ENCODE measurements at regions not wholly inside any gene's neighbourhood (a gene's known extent, or its start where the extent isn't known, plus 50 kb on each side); places are given as distances from the start of the nearest gene placed in this dataset.

- no peaks in the 10 kb centered on the region for H3K9me3 ChIP-seq
- ChIA-PET CTCF (no interaction called here), POLR2A (no interaction called here)
- no peak overlapping the region for H3K4me3 Mint-ChIP-seq (ENCODE audit: unreplicated experiment)
- no peak overlapping the region for H3K27ac Mint-ChIP-seq (ENCODE audit: unreplicated experiment)
- no peaks in the 10 kb centered on the region for H3K4me1 ChIP-seq
- H3K4me1 Mint-ChIP-seq (ENCODE audit: low read depth, unreplicated experiment) = no peaks in the 10 kb centered on the region
- no peak overlapping the region for H3K4me3 ChIP-seq (ENCODE audit: low read depth, low read length)
- H3K9me3 Mint-ChIP-seq (ENCODE audit: unreplicated experiment) = peaks cover 9% of the 10 kb centered on the region
- intact Hi-C loops (cut with micrococcal nuclease; ENCODE audit: unreplicated experiment) = loop anchor here (2.0 kb wide), 1 partner anchor 148 kb away; no protein-coding TSS in a partner anchor
- no peaks in the 10 kb centered on the region for H3K27me3 ChIP-seq (replicated peaks; ENCODE audit: control insufficient read depth, insufficient read depth, low read length)
- H3K36me3 Mint-ChIP-seq (ENCODE audit: insufficient read depth, unreplicated experiment) = no peaks in the 10 kb centered on the region
- no peak for TF ChIP-seq CTCF (IDR thresholded peaks at IDR 0.05; ENCODE audit: insufficient read depth in 1 of 2, low read depth in 1 of 2, low read length in 1 of 2, severe bottlenecking in 1 of 2, unreplicated experiment in 1 of 2)
- BruUV-seq (replicated peaks) = no TSS peak
- H3K27me3 Mint-ChIP-seq (ENCODE audit: insufficient read depth, unreplicated experiment) = no peaks in the 10 kb centered on the region
- no peaks in the 10 kb centered on the region for H3K36me3 ChIP-seq (ENCODE audit: control insufficient read depth, insufficient read depth, low read length)
- no peak for DNase-seq
Observed at GRCh38 chr7:17010637-17011300, 129.0 kb upstream of the AGR3 start.

- no TSS peak for BruUV-seq (replicated peaks)
- Histone ChIP-seq H3K27me3 (replicated peaks; ENCODE audit: control insufficient read depth, insufficient read depth, low read length) (no peaks in the 10 kb centered on the region), H3K4me3 (ENCODE audit: low read depth, low read length) (no peak overlapping the region), H3K9me3 (no peaks in the 10 kb centered on the region), H3K4me1 (no peaks in the 10 kb centered on the region), H3K36me3 (ENCODE audit: control insufficient read depth, insufficient read depth, low read length) (no peaks in the 10 kb centered on the region)
- no peak overlapping the region for H3K4me3 Mint-ChIP-seq (ENCODE audit: unreplicated experiment)
- CTCF ChIA-PET = no interaction called here
- POLR2A ChIA-PET = no interaction called here
- TF ChIP-seq CTCF (IDR thresholded peaks at IDR 0.05; ENCODE audit: insufficient read depth in 1 of 2, low read depth in 1 of 2, low read length in 1 of 2, severe bottlenecking in 1 of 2, unreplicated experiment in 1 of 2) = no peak
- intact Hi-C loops (cut with micrococcal nuclease; ENCODE audit: unreplicated experiment) = no loop called here
- no peaks in the 10 kb centered on the region for H3K27me3 Mint-ChIP-seq (ENCODE audit: insufficient read depth, unreplicated experiment)
- no peak for DNase-seq
- no peaks in the 10 kb centered on the region for H3K9me3 Mint-ChIP-seq (ENCODE audit: unreplicated experiment)
- H3K36me3 Mint-ChIP-seq (ENCODE audit: insufficient read depth, unreplicated experiment) = no peaks in the 10 kb centered on the region
- H3K27ac Mint-ChIP-seq (ENCODE audit: unreplicated experiment) = no peak overlapping the region
- peaks cover 6% of the 10 kb centered on the region for H3K4me1 Mint-ChIP-seq (ENCODE audit: low read depth, unreplicated experiment)
Observed at GRCh38 chr7:17013204-17013603, 131.4 kb upstream of the AGR3 start.

- no peaks in the 10 kb centered on the region for H3K9me3 Mint-ChIP-seq (ENCODE audit: unreplicated experiment)
- H3K4me3 Mint-ChIP-seq (ENCODE audit: unreplicated experiment) = no peak overlapping the region
- no peaks in the 10 kb centered on the region for H3K9me3 ChIP-seq
- no peaks in the 10 kb centered on the region for H3K27me3 ChIP-seq (replicated peaks; ENCODE audit: control insufficient read depth, insufficient read depth, low read length)
- peaks cover 6% of the 10 kb centered on the region for H3K4me1 Mint-ChIP-seq (ENCODE audit: low read depth, unreplicated experiment)
- H3K27ac Mint-ChIP-seq (ENCODE audit: unreplicated experiment) = no peak overlapping the region
- intact Hi-C loops (cut with micrococcal nuclease; ENCODE audit: unreplicated experiment) = no loop called here
- no peaks in the 10 kb centered on the region for H3K27me3 Mint-ChIP-seq (ENCODE audit: insufficient read depth, unreplicated experiment)
- no peaks in the 10 kb centered on the region for H3K4me1 ChIP-seq
- H3K36me3 Mint-ChIP-seq (ENCODE audit: insufficient read depth, unreplicated experiment) = no peaks in the 10 kb centered on the region
- no peak overlapping the region for H3K4me3 ChIP-seq (ENCODE audit: low read depth, low read length)
- DNase-seq = no peak
- H3K36me3 ChIP-seq (ENCODE audit: control insufficient read depth, insufficient read depth, low read length) = no peaks in the 10 kb centered on the region
- no peak for TF ChIP-seq CTCF (IDR thresholded peaks at IDR 0.05; ENCODE audit: insufficient read depth in 1 of 2, low read depth in 1 of 2, low read length in 1 of 2, severe bottlenecking in 1 of 2, unreplicated experiment in 1 of 2)
- ChIA-PET CTCF (no interaction called here), POLR2A (no interaction called here)
- BruUV-seq (replicated peaks) = no TSS peak
Observed at GRCh38 chr7:17014686-17015085, 132.9 kb upstream of the AGR3 start.
